Tibial nerve (tissue), 3 donors: ENCODE measurements at regions not wholly inside any gene's neighbourhood (a gene's known extent, or its start where the extent isn't known, plus 50 kb on each side); places are given as distances from the start of the nearest gene placed in this dataset.

Experiments used
- EP300 ChIP-seq, 2 donors: sonication (generic); formaldehyde crosslinking; IDR thresholded peaks; one replicate each; pipeline ENCODE4 v1.6.1; 2017; ENCODE audit warnings: antibody characterized with exemption in 2 of 2, mild to moderate bottlenecking in 1 of 2
- POLR2A ChIP-seq, 2 donors: fragments of 450-650 bp; IDR thresholded peaks; one replicate each; pipeline ENCODE4 v1.6.1; 2017; ENCODE audit warnings: antibody characterized with exemption in 2 of 2, mild to moderate bottlenecking in 2 of 2, moderate library complexity in 2 of 2

DNA sequence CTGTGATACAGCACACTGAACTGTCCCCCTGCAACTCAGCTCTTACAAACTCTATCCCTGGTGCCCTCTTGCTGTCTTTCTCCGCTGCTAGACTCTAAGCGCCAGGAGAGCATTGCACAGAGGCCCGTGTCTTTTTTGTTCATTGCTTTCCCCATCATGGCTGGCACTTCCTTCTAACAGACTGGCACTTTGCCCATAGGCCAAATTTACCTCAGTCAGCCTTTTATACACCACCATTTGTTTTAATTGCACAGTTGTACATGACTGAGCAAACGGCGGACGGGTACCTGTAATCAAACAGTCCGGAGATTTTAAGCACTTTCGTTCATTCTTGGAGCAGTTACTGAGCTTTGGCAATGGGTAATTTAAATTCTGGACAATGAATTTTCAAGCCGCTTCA, 102.2 kb upstream of the CLINT1 start:
- TF ChIP-seq EP300 (IDR thresholded peaks at IDR 0.05), result no peak
- TF ChIP-seq POLR2A (IDR thresholded peaks at IDR 0.05), result no peak
